ENCODE measurements at regions not wholly inside any gene's neighbourhood (a gene's known extent, or its start where the extent isn't known, plus 50 kb on each side); places are given as distances from the start of the nearest gene placed in this dataset.

DNA sequence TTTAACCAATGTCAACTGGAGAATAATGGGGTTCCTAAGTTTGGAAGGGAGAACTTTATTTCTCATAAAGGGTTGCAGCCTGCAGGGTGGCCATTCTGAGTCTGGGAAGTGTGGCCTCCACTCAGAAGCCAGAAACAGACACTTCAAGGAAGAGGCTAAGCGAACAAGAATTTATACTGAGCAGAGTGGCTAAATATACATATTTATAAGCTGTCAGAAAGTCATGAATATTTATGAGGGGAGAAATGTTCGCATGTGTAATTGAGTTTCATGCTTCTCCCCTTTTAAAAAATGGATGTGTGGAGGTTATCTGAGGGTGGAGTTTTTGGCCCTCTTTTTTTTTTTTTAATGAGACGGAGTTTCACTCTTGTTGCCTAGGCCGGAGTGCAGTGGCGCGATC, 78.1 kb upstream of the PLAC8 start:
- H3K4me3 ChIP-seq (ENCODE audit: low read depth, low read length): no peak overlapping the region
- no peak for DNase-seq (ENCODE audit: low read depth)
- TF ChIP-seq, protein P1, sequence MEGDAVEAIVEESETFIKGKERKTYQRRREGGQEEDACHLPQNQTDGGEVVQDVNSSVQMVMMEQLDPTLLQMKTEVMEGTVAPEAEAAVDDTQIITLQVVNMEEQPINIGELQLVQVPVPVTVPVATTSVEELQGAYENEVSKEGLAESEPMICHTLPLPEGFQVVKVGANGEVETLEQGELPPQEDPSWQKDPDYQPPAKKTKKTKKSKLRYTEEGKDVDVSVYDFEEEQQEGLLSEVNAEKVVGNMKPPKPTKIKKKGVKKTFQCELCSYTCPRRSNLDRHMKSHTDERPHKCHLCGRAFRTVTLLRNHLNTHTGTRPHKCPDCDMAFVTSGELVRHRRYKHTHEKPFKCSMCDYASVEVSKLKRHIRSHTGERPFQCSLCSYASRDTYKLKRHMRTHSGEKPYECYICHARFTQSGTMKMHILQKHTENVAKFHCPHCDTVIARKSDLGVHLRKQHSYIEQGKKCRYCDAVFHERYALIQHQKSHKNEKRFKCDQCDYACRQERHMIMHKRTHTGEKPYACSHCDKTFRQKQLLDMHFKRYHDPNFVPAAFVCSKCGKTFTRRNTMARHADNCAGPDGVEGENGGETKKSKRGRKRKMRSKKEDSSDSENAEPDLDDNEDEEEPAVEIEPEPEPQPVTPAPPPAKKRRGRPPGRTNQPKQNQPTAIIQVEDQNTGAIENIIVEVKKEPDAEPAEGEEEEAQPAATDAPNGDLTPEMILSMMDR (IDR thresholded peaks at IDR 0.05; ENCODE audit: low read depth, low read length): no peak
- no peak for TF ChIP-seq MYC (IDR thresholded peaks at IDR 0.05; ENCODE audit: low read depth, low read length)
- TF ChIP-seq POLR2A (IDR thresholded peaks at IDR 0.05; ENCODE audit: extremely low read depth, insufficient read length): no peak
- TF ChIP-seq, protein P2, sequence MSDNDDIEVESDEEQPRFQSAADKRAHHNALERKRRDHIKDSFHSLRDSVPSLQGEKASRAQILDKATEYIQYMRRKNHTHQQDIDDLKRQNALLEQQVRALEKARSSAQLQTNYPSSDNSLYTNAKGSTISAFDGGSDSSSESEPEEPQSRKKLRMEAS (IDR thresholded peaks at IDR 0.05; ENCODE audit: low read depth, low read length): no peak

DNA sequence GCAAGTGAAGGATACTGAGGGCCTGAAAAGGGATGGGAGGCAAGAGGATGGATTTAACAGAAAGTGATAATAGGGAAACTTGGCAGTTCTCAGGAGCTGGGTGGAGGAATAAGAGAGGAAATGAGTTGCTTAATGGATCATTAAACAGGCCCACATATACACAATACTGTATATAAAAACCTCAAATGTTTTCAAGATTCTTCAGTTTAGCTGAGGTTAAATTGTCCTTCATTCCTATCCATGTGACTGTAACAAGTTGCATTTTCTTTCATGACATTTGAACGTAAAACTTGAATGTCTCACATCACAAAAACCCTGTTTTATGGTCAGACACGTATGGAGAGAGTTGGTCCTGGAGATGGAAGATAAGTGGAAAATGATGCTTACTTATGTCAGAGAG, 76.5 kb upstream of the PLAC8 start:
- DNase-seq (ENCODE audit: low read depth): no peak
- TF ChIP-seq, protein P1 (IDR thresholded peaks at IDR 0.05; ENCODE audit: low read depth, low read length): no peak
- TF ChIP-seq MYC (IDR thresholded peaks at IDR 0.05; ENCODE audit: low read depth, low read length): no peak
- TF ChIP-seq, protein P2 (IDR thresholded peaks at IDR 0.05; ENCODE audit: low read depth, low read length): no peak
- no peak for TF ChIP-seq POLR2A (IDR thresholded peaks at IDR 0.05; ENCODE audit: extremely low read depth, insufficient read length)
- H3K4me3 ChIP-seq (ENCODE audit: low read depth, low read length): no peak overlapping the region

DNA sequence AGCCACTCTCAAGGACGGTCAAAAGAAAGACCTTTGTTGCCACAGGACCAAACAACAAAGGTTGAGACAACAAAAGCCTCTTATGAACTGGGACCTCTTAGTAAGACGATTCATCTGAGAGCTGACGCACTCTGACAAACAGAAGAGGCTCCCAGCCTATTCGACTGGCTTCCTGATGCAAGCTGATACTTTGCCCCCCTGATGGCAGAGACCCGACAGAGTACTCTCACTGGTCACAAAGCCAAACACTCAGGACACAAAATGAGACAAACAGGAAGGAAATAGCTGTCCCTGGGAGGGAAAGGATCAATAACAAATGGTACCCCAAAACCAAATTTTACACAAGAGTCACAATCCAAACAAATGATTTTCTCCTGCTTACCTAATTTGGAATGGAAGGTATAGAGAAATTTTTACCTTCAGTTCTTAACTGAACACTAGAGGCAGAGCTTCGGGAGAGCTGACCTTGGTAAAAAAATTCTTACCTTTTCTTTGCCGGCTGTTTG, 75.2 kb upstream of the PLAC8 start:
- no peak for DNase-seq (ENCODE audit: low read depth)
- H3K4me3 ChIP-seq (ENCODE audit: low read depth, low read length): no peak overlapping the region
- TF ChIP-seq, protein P2 (IDR thresholded peaks at IDR 0.05; ENCODE audit: low read depth, low read length): no peak

DNA sequence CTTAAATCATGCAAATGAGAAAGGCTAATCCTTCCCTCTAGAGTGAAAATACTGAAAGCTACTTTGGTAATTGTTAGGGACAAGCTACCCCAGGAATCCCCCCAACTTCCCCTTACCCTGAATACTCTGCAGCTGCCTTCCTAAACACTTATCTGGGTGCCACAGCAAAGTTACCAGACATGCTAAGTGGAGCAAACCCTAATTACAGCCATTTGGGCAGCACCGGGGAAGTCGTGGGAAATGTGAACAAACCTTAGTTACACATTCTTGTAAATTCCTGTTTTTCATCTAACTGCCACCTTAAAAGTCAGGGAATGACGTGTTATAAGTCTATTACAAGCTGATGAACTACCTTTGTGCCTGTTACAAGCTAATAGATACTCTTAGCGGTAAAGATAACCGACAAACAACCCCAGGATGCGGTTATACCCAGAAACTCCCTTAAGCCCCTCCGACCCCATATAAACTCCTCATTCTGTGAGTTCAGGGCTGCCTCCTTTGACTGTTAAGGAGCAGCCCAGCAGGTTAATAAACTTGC, 66.0 kb upstream of the PLAC8 start:
- no peak for DNase-seq (ENCODE audit: low read depth)
- no peak overlapping the region for H3K4me3 ChIP-seq (ENCODE audit: low read depth, low read length)
- no peak for TF ChIP-seq POLR2A (IDR thresholded peaks at IDR 0.05; ENCODE audit: extremely low read depth, insufficient read length)
- TF ChIP-seq MYC (IDR thresholded peaks at IDR 0.05; ENCODE audit: low read depth, low read length): no peak
- TF ChIP-seq, protein P1 (IDR thresholded peaks at IDR 0.05; ENCODE audit: low read depth, low read length): no peak
- TF ChIP-seq, protein P2 (IDR thresholded peaks at IDR 0.05; ENCODE audit: low read depth, low read length): no peak

DNA sequence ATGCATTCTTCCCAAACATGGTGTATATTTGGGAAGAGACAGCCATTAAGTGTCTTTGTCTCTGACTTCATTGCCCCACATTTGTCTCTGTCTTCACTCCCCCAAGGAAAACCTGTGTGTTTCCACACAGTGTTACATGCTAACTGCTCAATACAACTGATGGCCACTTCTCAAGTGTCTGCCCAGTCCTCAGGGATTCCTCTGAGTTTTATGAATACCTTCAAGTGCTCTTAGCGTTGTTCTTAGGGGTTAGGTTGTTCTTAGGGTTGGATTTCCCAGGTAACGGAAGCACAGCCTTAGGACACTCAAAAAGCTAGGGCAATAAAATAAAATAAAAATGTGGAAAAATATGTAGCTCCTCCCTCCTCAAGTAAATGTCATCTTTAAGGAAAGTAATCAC, 64.7 kb upstream of the PLAC8 start:
- H3K4me3 ChIP-seq (ENCODE audit: low read depth, low read length): no peak overlapping the region
- DNase-seq (ENCODE audit: low read depth): no peak
- TF ChIP-seq, protein P2 (IDR thresholded peaks at IDR 0.05; ENCODE audit: low read depth, low read length): no peak

DNA sequence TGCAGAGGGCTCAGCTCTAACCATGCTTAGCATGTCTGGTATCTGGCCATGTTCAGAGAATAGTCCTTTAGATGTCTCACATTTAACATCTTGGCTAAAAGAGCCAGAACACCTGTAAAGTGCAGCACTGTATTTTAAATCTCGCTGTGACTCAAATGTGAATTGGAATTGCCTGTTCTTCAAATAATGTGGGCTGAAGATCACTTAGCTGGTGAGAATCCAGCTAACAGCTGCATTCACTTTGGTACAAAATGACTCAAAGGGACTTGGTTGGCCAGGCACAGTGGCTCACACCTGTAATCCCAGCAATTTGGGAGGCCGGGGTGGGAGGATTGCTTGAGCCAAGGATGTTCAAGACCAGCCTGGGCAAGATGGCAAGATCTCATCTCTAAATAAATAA, 63.5 kb upstream of the PLAC8 start:
- no peak for DNase-seq (ENCODE audit: low read depth)
- TF ChIP-seq MYC (IDR thresholded peaks at IDR 0.05; ENCODE audit: low read depth, low read length) (no peak), POLR2A (IDR thresholded peaks at IDR 0.05; ENCODE audit: extremely low read depth, insufficient read length) (no peak)
- TF ChIP-seq, protein P1 (IDR thresholded peaks at IDR 0.05; ENCODE audit: low read depth, low read length): no peak
- TF ChIP-seq, protein P2 (IDR thresholded peaks at IDR 0.05; ENCODE audit: low read depth, low read length): no peak
- H3K4me3 ChIP-seq (ENCODE audit: low read depth, low read length): no peak overlapping the region

All from NB4 (cell line).